ENCODE measurements at regions not wholly inside any gene's neighbourhood (a gene's known extent, or its start where the extent isn't known, plus 50 kb on each side); places are given as distances from the start of the nearest gene placed in this dataset.

- no peak overlapping the region for H3K27ac ChIP-seq (ENCODE audit: low read depth, low read length)
- no peak overlapping the region for H3K9ac ChIP-seq (ENCODE audit: low read depth, low read length)
- no peaks in the 10 kb centered on the region for H3K27me3 ChIP-seq (ENCODE audit: control insufficient read depth, insufficient read depth, low read length)
- no peak overlapping the region for H3K4me3 ChIP-seq (ENCODE audit: low read depth, low read length)
- H3K36me3 ChIP-seq (ENCODE audit: control insufficient read depth, insufficient read depth, low read length), result no peaks in the 10 kb centered on the region
- H3K4me1 ChIP-seq (ENCODE audit: control insufficient read depth, insufficient read depth, low read length), result no peaks in the 10 kb centered on the region
- no peaks in the 10 kb centered on the region for H3K9me3 ChIP-seq (ENCODE audit: control insufficient read depth, insufficient read depth, low read length)
These were observed 67.8 kb upstream of the AKR1E2 start for GRCh38 chr10:4758256-4758655.

GRCh38 chr10:4755286-4755989, 70.6 kb upstream of the AKR1E2 start:
- Histone ChIP-seq H3K9me3 (ENCODE audit: control insufficient read depth, insufficient read depth, low read length) (no peaks in the 10 kb centered on the region), H3K27me3 (ENCODE audit: control insufficient read depth, insufficient read depth, low read length) (no peaks in the 10 kb centered on the region), H3K9ac (ENCODE audit: low read depth, low read length) (no peak overlapping the region), H3K4me3 (ENCODE audit: low read depth, low read length) (no peak overlapping the region), H3K27ac (ENCODE audit: low read depth, low read length) (no peak overlapping the region), H3K4me1 (ENCODE audit: control insufficient read depth, insufficient read depth, low read length) (no peaks in the 10 kb centered on the region), H3K36me3 (ENCODE audit: control insufficient read depth, insufficient read depth, low read length) (no peaks in the 10 kb centered on the region)

GRCh38 chr10:4754143-4754542, 71.9 kb upstream of the AKR1E2 start:
- no peaks in the 10 kb centered on the region for H3K4me1 ChIP-seq (ENCODE audit: control insufficient read depth, insufficient read depth, low read length)
- H3K36me3 ChIP-seq (ENCODE audit: control insufficient read depth, insufficient read depth, low read length), result no peaks in the 10 kb centered on the region
- no peak overlapping the region for H3K4me3 ChIP-seq (ENCODE audit: low read depth, low read length)
- no peaks in the 10 kb centered on the region for H3K9me3 ChIP-seq (ENCODE audit: control insufficient read depth, insufficient read depth, low read length)
- no peak overlapping the region for H3K27ac ChIP-seq (ENCODE audit: low read depth, low read length)
- no peaks in the 10 kb centered on the region for H3K27me3 ChIP-seq (ENCODE audit: control insufficient read depth, insufficient read depth, low read length)
- no peak overlapping the region for H3K9ac ChIP-seq (ENCODE audit: low read depth, low read length)

- Histone ChIP-seq H3K4me1 (ENCODE audit: control insufficient read depth, insufficient read depth, low read length) (no peaks in the 10 kb centered on the region), H3K9ac (ENCODE audit: low read depth, low read length) (no peak overlapping the region), H3K4me3 (ENCODE audit: low read depth, low read length) (no peak overlapping the region)
These were observed 74.8 kb upstream of the AKR1E2 start for GRCh38 chr10:4751211-4751610.

GRCh38 chr10:4749271-4749574, 76.8 kb upstream of the AKR1E2 start:
- H3K4me1 ChIP-seq (ENCODE audit: control insufficient read depth, insufficient read depth, low read length), result no peaks in the 10 kb centered on the region
- H3K4me3 ChIP-seq (ENCODE audit: low read depth, low read length), result no peak overlapping the region
- no peaks in the 10 kb centered on the region for H3K36me3 ChIP-seq (ENCODE audit: control insufficient read depth, insufficient read depth, low read length)
- no peaks in the 10 kb centered on the region for H3K27me3 ChIP-seq (ENCODE audit: control insufficient read depth, insufficient read depth, low read length)
- H3K9ac ChIP-seq (ENCODE audit: low read depth, low read length), result no peak overlapping the region
- H3K9me3 ChIP-seq (ENCODE audit: control insufficient read depth, insufficient read depth, low read length), result no peaks in the 10 kb centered on the region
- H3K27ac ChIP-seq (ENCODE audit: low read depth, low read length), result no peak overlapping the region

More at GRCh38 chr10:4751211-4751610, 74.8 kb upstream of the AKR1E2 start:
- H3K9me3 ChIP-seq (ENCODE audit: control insufficient read depth, insufficient read depth, low read length), result no peaks in the 10 kb centered on the region
- H3K27me3 ChIP-seq (ENCODE audit: control insufficient read depth, insufficient read depth, low read length), result no peaks in the 10 kb centered on the region
- H3K36me3 ChIP-seq (ENCODE audit: control insufficient read depth, insufficient read depth, low read length), result no peaks in the 10 kb centered on the region
- H3K27ac ChIP-seq (ENCODE audit: low read depth, low read length), result no peak overlapping the region

GRCh38 chr10:4748491-4749270, 77.3 kb upstream of the AKR1E2 start:
- no peaks in the 10 kb centered on the region for H3K36me3 ChIP-seq (ENCODE audit: control insufficient read depth, insufficient read depth, low read length)
- H3K4me3 ChIP-seq (ENCODE audit: low read depth, low read length), result no peak overlapping the region
- H3K9ac ChIP-seq (ENCODE audit: low read depth, low read length), result no peak overlapping the region

GRCh38 chr10:4742217-4742616, 83.8 kb upstream of the AKR1E2 start:
- Histone ChIP-seq H3K27ac (ENCODE audit: low read depth, low read length) (no peak overlapping the region), H3K9ac (ENCODE audit: low read depth, low read length) (no peak overlapping the region), H3K9me3 (ENCODE audit: control insufficient read depth, insufficient read depth, low read length) (no peaks in the 10 kb centered on the region), H3K4me3 (ENCODE audit: low read depth, low read length) (no peak overlapping the region), H3K36me3 (ENCODE audit: control insufficient read depth, insufficient read depth, low read length) (no peaks in the 10 kb centered on the region), H3K27me3 (ENCODE audit: control insufficient read depth, insufficient read depth, low read length) (no peaks in the 10 kb centered on the region), H3K4me1 (ENCODE audit: control insufficient read depth, insufficient read depth, low read length) (no peaks in the 10 kb centered on the region)

More at GRCh38 chr10:4748491-4749270, 77.3 kb upstream of the AKR1E2 start:
- H3K9me3 ChIP-seq (ENCODE audit: control insufficient read depth, insufficient read depth, low read length), result no peaks in the 10 kb centered on the region
- H3K27ac ChIP-seq (ENCODE audit: low read depth, low read length), result no peak overlapping the region
- no peaks in the 10 kb centered on the region for H3K27me3 ChIP-seq (ENCODE audit: control insufficient read depth, insufficient read depth, low read length)
- H3K4me1 ChIP-seq (ENCODE audit: control insufficient read depth, insufficient read depth, low read length), result no peaks in the 10 kb centered on the region

GRCh38 chr10:4740471-4740870, 85.5 kb upstream of the AKR1E2 start:
- no peaks in the 10 kb centered on the region for H3K27me3 ChIP-seq (ENCODE audit: control insufficient read depth, insufficient read depth, low read length)
- no peak overlapping the region for H3K27ac ChIP-seq (ENCODE audit: low read depth, low read length)
- no peaks in the 10 kb centered on the region for H3K9me3 ChIP-seq (ENCODE audit: control insufficient read depth, insufficient read depth, low read length)
- H3K4me1 ChIP-seq (ENCODE audit: control insufficient read depth, insufficient read depth, low read length), result no peaks in the 10 kb centered on the region
- H3K4me3 ChIP-seq (ENCODE audit: low read depth, low read length), result no peak overlapping the region
- H3K36me3 ChIP-seq (ENCODE audit: control insufficient read depth, insufficient read depth, low read length), result no peaks in the 10 kb centered on the region
- no peak overlapping the region for H3K9ac ChIP-seq (ENCODE audit: low read depth, low read length)

GRCh38 chr10:4736608-4737007, 89.4 kb upstream of the AKR1E2 start:
- Histone ChIP-seq H3K4me3 (ENCODE audit: low read depth, low read length) (no peak overlapping the region), H3K9me3 (ENCODE audit: control insufficient read depth, insufficient read depth, low read length) (no peaks in the 10 kb centered on the region), H3K9ac (ENCODE audit: low read depth, low read length) (no peak overlapping the region), H3K36me3 (ENCODE audit: control insufficient read depth, insufficient read depth, low read length) (no peaks in the 10 kb centered on the region), H3K27ac (ENCODE audit: low read depth, low read length) (no peak overlapping the region), H3K4me1 (ENCODE audit: control insufficient read depth, insufficient read depth, low read length) (no peaks in the 10 kb centered on the region), H3K27me3 (ENCODE audit: control insufficient read depth, insufficient read depth, low read length) (no peaks in the 10 kb centered on the region)

GRCh38 chr10:4736183-4736582, 89.8 kb upstream of the AKR1E2 start:
- no peaks in the 10 kb centered on the region for H3K4me1 ChIP-seq (ENCODE audit: control insufficient read depth, insufficient read depth, low read length)
- no peak overlapping the region for H3K4me3 ChIP-seq (ENCODE audit: low read depth, low read length)
- no peaks in the 10 kb centered on the region for H3K36me3 ChIP-seq (ENCODE audit: control insufficient read depth, insufficient read depth, low read length)
- no peak overlapping the region for H3K9ac ChIP-seq (ENCODE audit: low read depth, low read length)
- no peaks in the 10 kb centered on the region for H3K9me3 ChIP-seq (ENCODE audit: control insufficient read depth, insufficient read depth, low read length)
- H3K27me3 ChIP-seq (ENCODE audit: control insufficient read depth, insufficient read depth, low read length), result no peaks in the 10 kb centered on the region
- no peak overlapping the region for H3K27ac ChIP-seq (ENCODE audit: low read depth, low read length)

- no peaks in the 10 kb centered on the region for H3K36me3 ChIP-seq (ENCODE audit: control insufficient read depth, insufficient read depth, low read length)
- H3K9me3 ChIP-seq (ENCODE audit: control insufficient read depth, insufficient read depth, low read length), result no peaks in the 10 kb centered on the region
- no peaks in the 10 kb centered on the region for H3K27me3 ChIP-seq (ENCODE audit: control insufficient read depth, insufficient read depth, low read length)
- no peak overlapping the region for H3K9ac ChIP-seq (ENCODE audit: low read depth, low read length)
- no peak overlapping the region for H3K4me3 ChIP-seq (ENCODE audit: low read depth, low read length)
- H3K27ac ChIP-seq (ENCODE audit: low read depth, low read length), result no peak overlapping the region
- H3K4me1 ChIP-seq (ENCODE audit: control insufficient read depth, insufficient read depth, low read length), result no peaks in the 10 kb centered on the region
These were observed 92.2 kb upstream of the AKR1E2 start for GRCh38 chr10:4733843-4734224.

All from HUES48 (cell line).